ENCODE measurements at regions not wholly inside any gene's neighbourhood (a gene's known extent, or its start where the extent isn't known, plus 50 kb on each side); places are given as distances from the start of the nearest gene placed in this dataset.

- DNase-seq: no peak
Measured at GRCh38 chr12:66859751-66860440, 181.0 kb upstream of the GRIP1 start.

DNA sequence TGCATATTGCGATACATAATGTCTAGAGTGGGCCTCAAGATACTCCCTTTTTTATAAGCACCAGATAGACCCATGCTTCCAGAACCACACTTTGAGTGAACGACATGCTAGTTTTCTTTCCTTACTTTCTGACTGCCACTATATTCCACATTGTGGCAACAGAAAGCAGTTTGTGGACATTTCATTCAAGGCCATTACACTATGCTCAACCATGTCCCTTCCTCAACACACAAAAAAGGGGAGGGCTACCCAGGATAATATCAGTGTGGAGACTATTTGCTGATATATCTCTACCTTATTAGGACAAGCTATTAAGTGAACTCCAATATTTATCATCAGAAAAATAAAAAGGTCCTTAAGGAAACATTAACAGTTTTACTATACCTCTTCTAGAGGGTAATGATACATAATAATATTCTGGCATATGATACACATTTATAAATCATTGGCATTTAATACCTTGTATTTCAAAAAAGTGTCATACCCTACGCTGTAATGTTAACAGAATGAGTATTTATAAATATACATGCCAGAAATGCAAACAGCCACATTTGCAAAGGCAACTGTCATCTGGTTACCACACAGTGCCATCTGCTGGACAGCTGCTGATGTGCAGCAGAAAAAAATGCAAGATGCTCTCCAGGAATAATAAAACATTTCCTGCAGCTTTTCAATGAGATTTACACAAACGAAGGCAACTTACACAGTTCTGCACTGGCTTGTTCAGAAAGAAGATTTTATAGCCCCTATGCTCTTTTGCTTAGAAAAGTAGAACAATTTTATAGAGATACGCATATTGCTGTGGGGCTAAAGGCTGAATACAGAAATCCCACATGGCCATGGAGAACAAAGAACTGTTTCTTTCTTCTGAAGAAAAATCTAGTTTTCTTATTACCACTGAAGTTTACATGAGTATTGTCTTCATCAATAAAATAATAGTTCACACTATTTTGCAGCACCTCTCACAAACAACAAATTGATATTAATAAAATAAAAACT lies 182.2 kb upstream of the GRIP1 start:
- peak; percentile 14 to 15 for DNase-seq

DNA sequence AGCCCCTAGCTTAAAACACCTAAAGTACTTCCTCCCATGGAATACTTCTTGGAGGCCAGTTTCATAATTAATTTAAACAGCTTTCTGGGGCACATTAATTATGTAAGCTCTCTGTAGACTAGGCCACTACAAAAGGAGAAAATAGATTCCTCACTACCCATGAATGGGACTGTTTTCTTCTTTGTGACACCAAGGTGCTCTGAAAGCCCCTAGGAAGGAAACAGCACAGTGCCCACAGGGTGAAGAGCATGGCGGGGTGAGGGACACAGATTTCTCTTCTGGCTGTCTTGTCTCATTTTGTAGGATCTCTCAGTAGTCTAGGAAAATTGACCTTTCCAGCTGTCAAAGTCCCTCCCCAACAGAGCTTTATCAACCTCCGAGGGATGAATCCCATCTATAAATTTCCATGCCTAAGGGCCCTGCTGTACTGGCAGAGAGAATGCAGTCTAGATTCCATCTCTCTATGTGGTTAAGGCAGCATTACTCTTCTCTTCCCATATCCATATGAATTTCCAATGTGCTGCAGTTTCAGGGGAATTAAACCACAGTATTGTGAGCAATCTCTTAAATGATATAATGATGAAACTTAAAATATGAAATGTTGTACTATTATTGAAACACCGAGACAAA lies 183.6 kb upstream of the GRIP1 start:
- no peak for DNase-seq

DNA sequence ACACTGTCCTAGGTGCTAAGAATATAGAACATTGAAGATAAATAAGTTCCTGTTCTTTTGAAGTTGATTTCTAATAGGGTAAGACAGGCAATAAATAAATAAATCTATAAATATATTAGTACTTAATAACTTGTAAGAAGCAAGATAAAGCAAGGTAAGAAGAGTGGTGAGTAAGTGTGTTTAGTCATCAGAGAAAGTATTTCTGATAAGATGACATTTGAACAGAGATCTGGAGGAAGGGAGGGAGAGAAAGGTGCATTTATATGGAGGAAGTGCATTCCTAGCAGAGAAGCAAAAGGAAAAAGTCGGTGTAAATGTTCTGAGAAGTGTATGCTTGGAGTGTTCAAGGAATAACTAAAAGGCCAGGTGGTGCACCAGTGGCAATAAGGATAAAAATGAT lies 184.4 kb upstream of the GRIP1 start:
- no peak for DNase-seq

GRCh38 chr12:66877925-66878324 lies 199.0 kb upstream of the GRIP1 start:
- DNase-seq: no peak

- DNase-seq: peak in 1 of 2 experiments; percentile 4
Measured at GRCh38 chr12:66879409-66879808, 200.5 kb upstream of the GRIP1 start.

GRCh38 chr12:66881386-66881785 lies 202.5 kb upstream of the GRIP1 start:
- no peak for DNase-seq

GRCh38 chr12:66884091-66884490 lies 205.2 kb upstream of the GRIP1 start:
- DNase-seq: no peak

- DNase-seq: no peak
Measured at GRCh38 chr12:66885115-66885875, 206.4 kb upstream of the GRIP1 start.

- DNase-seq: no peak
Measured at GRCh38 chr12:66896797-66897196, 217.9 kb upstream of the GRIP1 start.

- no peak for DNase-seq
Measured at GRCh38 chr12:66898700-66899469, 220.0 kb upstream of the GRIP1 start.

DNA sequence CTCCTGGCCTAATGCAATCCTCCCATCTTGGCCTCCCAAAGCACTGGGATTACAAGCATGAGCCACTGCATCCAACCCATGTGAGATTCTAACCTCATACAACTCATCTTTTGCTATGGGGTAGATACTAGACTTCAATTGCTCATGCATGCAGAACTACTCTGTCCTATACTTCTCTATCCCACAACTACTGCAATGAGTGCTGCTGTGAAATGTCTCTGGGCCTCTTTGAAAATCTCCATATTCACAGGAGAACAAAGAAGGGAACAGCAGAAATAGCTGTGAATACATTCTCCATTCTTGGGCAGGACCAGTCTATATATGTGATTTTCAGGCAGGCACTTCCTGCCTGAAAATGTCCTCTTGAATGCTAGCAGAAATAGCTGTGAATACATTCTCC lies 220.7 kb upstream of the GRIP1 start:
- no peak for DNase-seq

- DNase-seq: peak; percentile 21 to 35
Measured at GRCh38 chr12:66900616-66901015, 221.7 kb upstream of the GRIP1 start.

- no peak for DNase-seq
Measured at GRCh38 chr12:66901138-66901932, 222.5 kb upstream of the GRIP1 start.

GRCh38 chr12:66902020-66902419 lies 223.1 kb upstream of the GRIP1 start:
- no peak for DNase-seq

GRCh38 chr12:66903782-66904396 lies 225.0 kb upstream of the GRIP1 start:
- DNase-seq: no peak

- DNase-seq: no peak
Measured at GRCh38 chr12:66905201-66905600, 226.3 kb upstream of the GRIP1 start.

DNA sequence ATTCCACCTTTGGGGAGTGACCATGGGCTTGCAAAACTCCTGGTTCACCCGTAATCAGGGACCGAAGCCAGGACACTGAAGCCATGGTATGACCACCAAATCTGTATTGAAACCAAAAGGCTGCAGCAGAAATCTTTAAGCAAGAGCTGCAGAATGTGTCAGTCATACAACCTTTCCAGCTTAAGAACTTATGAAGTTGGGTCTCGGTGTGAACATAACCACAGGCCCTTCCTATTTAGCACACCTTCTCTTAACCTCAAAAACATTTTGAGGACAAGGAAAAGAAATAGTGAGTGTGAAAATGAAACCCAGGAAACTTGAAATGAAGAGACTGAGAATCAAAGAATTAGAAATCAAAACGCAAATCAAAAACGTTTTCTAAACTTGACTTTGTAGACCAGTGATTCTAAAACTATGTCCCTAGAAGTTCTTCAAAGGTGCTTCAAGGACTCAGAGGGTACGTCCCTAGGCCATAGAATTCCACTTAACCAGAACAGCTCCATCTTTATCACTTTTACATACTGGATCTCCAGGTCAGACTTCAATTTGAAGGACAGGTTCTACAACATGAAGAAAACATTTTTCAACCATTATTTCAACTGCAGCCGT lies 231.6 kb upstream of the GRIP1 start:
- no peak for DNase-seq

DNA sequence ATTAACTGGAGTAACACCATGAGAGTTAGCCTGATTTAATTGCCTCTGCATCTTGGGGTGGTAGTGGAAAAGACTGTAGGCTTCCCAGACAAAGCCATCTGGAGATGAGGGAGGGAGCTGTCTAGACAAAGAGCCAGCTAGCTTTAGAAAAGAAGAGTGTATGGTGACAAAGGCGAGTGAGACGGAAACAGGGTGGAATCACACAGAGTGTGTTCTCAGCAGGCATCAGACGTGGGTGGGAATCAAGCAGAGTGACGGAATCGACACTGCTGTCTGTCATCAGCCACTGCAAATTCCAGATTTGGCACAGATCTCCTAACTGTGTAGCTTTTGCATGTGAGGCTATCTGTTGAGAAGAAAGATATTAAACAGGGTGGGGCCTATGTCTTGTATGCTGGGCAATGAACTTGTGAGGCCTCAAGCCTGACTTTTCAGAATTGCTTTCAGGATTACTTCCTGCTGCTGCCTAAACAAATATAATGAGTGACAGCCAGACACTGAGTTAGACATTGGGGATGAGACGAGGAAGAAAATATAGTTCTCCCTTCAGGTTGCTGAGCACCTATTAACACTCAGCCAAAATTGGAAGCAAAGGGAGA lies 236.5 kb upstream of the GRIP1 start:
- DNase-seq: no peak

DNA sequence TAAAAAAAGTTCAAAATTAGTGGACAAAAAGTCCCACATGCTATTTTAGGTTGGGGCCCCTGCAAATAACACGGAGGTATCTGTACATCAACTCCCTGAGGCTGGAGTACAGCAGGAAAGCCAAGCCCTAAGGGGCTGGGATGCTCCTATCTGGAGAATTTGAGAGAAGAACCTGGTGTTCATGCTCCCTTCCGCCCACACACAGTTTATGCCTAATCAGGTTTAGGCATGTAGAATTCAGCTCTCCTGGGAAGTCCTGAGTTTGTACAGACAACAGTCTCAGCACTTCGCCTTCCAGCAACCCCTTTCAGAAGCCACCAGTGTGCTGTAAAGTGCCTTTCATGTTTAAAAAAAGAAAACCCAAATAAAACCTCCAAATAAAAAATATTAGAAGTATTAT lies 237.3 kb upstream of the GRIP1 start:
- no peak for DNase-seq
